ENCODE measurements at regions not wholly inside any gene's neighbourhood (a gene's known extent, or its start where the extent isn't known, plus 50 kb on each side); places are given as distances from the start of the nearest gene placed in this dataset.

DNA sequence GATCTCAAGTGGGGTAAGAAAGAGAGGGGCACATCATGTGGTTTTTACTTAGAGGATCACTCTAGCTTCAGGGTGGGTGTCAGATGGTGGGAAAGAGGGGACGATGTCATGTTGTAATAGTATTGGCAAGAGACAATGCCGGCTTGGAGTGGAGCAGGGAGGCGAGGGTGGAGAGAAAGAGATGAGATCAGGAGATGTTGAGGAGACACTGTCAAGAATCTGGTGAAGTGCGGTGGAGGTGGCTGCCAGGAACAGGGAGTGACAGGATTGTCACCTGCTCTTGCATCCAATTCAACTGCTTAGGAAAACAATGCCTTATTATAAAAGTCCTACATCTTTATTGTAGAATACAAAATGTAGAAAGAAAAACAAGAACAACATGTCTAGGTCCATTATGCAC, 63.0 kb upstream of the MKI67 start:
- no peaks in the 10 kb centered on the region for H3K79me2 ChIP-seq (ENCODE audit: control insufficient read depth, insufficient read depth, low read length)
- H3K4me3 ChIP-seq (replicated peaks in 1 of 3; ENCODE audit: insufficient read depth in 1 of 3, low read depth in 1 of 3, low read length in 3 of 3) = no peak overlapping the region
- ChIA-PET CTCF (interaction anchor here (2.4 to 3.5 kb wide), 2 partner anchors 12 to 23 kb away, joined by 10 to 13 read pairs; no protein-coding TSS in a partner anchor), POLR2A (no interaction called here)
- DNase-seq (ENCODE audit: low read depth, low spot score) (no peak), FAIRE-seq (no peak)
- H3K9me3 ChIP-seq (replicated peaks; ENCODE audit: control insufficient read depth, insufficient read depth, low read length) = no peaks in the 10 kb centered on the region
- no peak overlapping the region for H2AFZ ChIP-seq (ENCODE audit: low read depth, low read length)
- no peaks in the 10 kb centered on the region for H3K36me3 ChIP-seq (ENCODE audit: control insufficient read depth in 2 of 2, extremely low read depth in 1 of 2, insufficient read depth in 2 of 2, low read length in 2 of 2)
- no peaks in the 10 kb centered on the region for H4K20me1 ChIP-seq (replicated peaks; ENCODE audit: control insufficient read depth, extremely low read depth, insufficient read depth, low read length)
- no peak overlapping the region for H3K4me2 ChIP-seq (ENCODE audit: insufficient read depth, low read length)
- no peak overlapping the region for H3K9ac ChIP-seq (replicated peaks; ENCODE audit: extremely low read depth, insufficient read depth, low read length)
- no TSS peak for BruUV-seq (replicated peaks)
- no peaks in the 10 kb centered on the region for H3K9me1 ChIP-seq (replicated peaks; ENCODE audit: control insufficient read depth, extremely low read depth, insufficient read depth, low read length)
- peaks cover 0 to 6% of the 10 kb centered on the region in 2 experiments for H3K27me3 ChIP-seq (ENCODE audit: control insufficient read depth in 2 of 2, insufficient read depth in 2 of 2, low read length in 2 of 2)
- TF ChIP-seq, protein P1, sequence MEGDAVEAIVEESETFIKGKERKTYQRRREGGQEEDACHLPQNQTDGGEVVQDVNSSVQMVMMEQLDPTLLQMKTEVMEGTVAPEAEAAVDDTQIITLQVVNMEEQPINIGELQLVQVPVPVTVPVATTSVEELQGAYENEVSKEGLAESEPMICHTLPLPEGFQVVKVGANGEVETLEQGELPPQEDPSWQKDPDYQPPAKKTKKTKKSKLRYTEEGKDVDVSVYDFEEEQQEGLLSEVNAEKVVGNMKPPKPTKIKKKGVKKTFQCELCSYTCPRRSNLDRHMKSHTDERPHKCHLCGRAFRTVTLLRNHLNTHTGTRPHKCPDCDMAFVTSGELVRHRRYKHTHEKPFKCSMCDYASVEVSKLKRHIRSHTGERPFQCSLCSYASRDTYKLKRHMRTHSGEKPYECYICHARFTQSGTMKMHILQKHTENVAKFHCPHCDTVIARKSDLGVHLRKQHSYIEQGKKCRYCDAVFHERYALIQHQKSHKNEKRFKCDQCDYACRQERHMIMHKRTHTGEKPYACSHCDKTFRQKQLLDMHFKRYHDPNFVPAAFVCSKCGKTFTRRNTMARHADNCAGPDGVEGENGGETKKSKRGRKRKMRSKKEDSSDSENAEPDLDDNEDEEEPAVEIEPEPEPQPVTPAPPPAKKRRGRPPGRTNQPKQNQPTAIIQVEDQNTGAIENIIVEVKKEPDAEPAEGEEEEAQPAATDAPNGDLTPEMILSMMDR (IDR thresholded peaks at IDR 0.05; ENCODE audit: extremely low read depth in 1 of 2, insufficient read depth in 1 of 2, low read depth in 1 of 2, low read length in 2 of 2) = no peak
- TF ChIP-seq JUN (IDR thresholded peaks at IDR 0.05; ENCODE audit: borderline replicate concordance, insufficient read depth, insufficient read length, low read depth) = no peak
- no peak for TF ChIP-seq POLR2AphosphoS5 (IDR thresholded peaks at IDR 0.05; ENCODE audit: insufficient read depth, low read depth, low read length)
- no peak for TF ChIP-seq FOS (IDR thresholded peaks at IDR 0.05; ENCODE audit: borderline replicate concordance, insufficient read depth, low read length)
- no peak for TF ChIP-seq EZH2 (IDR thresholded peaks at IDR 0.05; ENCODE audit: borderline replicate concordance, low read depth, low read length, severe bottlenecking)
- no peak for TF ChIP-seq POLR2A (IDR thresholded peaks at IDR 0.05; ENCODE audit: low read depth, low read length)
- TF ChIP-seq MYC (IDR thresholded peaks at IDR 0.05; ENCODE audit: low read depth, low read length) = no peak
- TF ChIP-seq, protein P2, sequence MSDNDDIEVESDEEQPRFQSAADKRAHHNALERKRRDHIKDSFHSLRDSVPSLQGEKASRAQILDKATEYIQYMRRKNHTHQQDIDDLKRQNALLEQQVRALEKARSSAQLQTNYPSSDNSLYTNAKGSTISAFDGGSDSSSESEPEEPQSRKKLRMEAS (IDR thresholded peaks at IDR 0.05; ENCODE audit: insufficient read depth, insufficient read length) = no peak
- no peak for TF ChIP-seq GATA2 (IDR thresholded peaks at IDR 0.05; ENCODE audit: insufficient read depth, insufficient read length, low read depth, low read length)
- intact Hi-C loops (cut with micrococcal nuclease) (no loop called here), dilution Hi-C loops (cut with MboI; ENCODE audit: extremely low pct_ligation_motif_present, low sequenced_read_pairs) (no loop called here)
- H3K27ac ChIP-seq (ENCODE audit: insufficient read depth, low read depth, low read length) = no peak overlapping the region
- H3K4me1 ChIP-seq (ENCODE audit: control insufficient read depth, extremely low read depth, insufficient read depth, low read length) = no peaks in the 10 kb centered on the region
